B cell (primary cell): ENCODE measurements at regions not wholly inside any gene's neighbourhood (a gene's known extent, or its start where the extent isn't known, plus 50 kb on each side); places are given as distances from the start of the nearest gene placed in this dataset. TPM values are rescaled to one million over a fixed set of nuclear protein-coding genes. Genes with fewer than 3 reads are reported as not detected.

Source experiments
- small RNA-seq: library from RNA; depleted of rRNA; stranded (forward); fragments of <200 nt; gene quantifications from one replicate; pipeline ENCODE3, GENCODE V24; 2012; ENCODE audit warnings: low replicate concordance, low read depth; ENCODE audit not compliant: insufficient read length

Small RNA genes in the stretch of these regions (small RNA-seq; reads per million reads assigned to genes)
- not detected for gene RN7SL636P
